HG02840 (cell line): ENCODE measurements at regions not wholly inside any gene's neighbourhood (a gene's known extent, or its start where the extent isn't known, plus 50 kb on each side); places are given as distances from the start of the nearest gene placed in this dataset.
"Not testable (repeated sequence)": the region's sequence is repeated elsewhere in the genome, so short reads cannot be mapped to it uniquely, and the experiment has no call there.

Source experiments
- ATAC-seq: cut with Tn5 transposase; IDR thresholded peaks from one replicate; pipeline ENCODE4 v1.9.1; 2021; ENCODE audit warnings: mild to moderate bottlenecking, moderate library complexity, moderate number of reproducible peaks; ENCODE audit not compliant: unreplicated experiment, low FRiP score

- ATAC-seq: no peak
These were observed 96.9 kb upstream of the RASA1 start for GRCh38 chr5:87170799-87171198.

DNA sequence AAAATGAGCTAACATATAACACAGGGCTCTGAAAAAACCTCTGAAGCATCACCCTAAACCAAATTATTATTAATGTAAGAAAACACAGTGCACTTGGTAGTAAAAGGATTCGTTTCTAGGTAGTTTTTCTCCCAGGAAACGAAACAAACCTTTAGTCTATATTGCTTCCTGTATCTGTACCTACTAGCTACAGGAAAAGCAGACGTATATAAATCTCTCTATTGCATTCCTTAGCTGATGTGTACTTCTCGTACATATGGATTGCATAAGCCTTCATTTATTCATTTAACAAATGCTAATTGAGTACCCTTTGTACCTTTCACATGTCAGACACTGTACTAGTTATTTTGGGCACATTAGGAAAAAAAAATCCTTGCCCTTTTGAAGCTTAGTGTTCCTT lies 85.0 kb upstream of the RASA1 start:
- ATAC-seq: no peak

DNA sequence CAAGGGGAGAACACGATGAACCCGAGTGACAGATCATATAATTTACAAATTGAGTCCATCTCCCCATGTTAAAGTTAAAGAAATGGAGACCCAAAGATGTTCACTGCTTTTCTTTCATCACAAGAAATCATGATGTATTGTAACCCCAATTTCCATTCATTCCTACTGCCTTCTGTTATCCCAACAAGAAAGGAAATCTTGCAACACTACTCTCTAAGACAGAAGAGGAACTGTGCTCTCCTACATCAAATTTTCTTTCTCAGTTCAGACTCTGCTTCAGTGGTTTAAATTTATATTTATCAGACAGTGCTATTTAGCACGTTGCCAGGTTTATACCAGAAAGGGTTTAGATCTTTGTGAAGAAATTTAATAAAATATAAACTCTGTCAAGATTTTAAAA lies 83.8 kb upstream of the RASA1 start:
- no peak for ATAC-seq

DNA sequence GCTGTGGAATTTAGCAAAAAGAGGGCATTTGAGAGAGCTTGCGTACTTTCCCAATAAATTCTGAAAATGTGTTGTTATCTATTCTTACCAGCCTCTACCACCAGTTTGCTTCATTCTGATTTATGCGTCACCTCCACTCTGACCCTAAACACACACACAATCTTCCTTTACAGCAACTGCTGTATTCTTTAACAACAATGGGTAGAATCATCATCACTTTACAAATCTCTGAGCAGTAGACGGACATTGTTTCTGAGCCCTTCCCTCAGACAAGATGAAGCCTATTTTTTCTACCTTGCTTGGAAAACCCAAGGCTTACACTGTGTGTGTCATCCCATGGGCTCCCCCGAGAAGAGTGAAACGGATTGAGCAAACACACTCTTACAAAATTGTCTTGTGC lies 83.1 kb upstream of the RASA1 start:
- ATAC-seq: no peak

- no peak for ATAC-seq
These were observed 81.8 kb upstream of the RASA1 start for GRCh38 chr5:87185838-87186237.

DNA sequence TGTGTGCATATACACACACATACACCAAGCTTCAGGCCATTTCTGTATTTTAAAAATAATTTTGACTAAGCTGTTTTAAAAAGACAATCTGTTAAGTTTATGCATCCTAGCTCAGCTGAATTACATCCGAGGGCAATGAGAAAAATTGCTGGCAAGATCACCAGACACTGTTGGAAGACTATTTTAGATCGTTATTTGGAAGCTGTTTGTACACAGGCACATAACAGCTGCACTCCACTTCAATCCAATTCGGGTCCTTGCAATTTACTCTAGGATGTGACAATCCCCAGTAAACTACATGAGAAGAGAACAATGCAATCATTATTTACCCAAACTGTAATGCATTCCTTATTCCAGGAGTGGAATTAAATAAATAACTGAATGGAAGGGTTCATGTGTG lies 79.3 kb upstream of the RASA1 start:
- no peak for ATAC-seq

DNA sequence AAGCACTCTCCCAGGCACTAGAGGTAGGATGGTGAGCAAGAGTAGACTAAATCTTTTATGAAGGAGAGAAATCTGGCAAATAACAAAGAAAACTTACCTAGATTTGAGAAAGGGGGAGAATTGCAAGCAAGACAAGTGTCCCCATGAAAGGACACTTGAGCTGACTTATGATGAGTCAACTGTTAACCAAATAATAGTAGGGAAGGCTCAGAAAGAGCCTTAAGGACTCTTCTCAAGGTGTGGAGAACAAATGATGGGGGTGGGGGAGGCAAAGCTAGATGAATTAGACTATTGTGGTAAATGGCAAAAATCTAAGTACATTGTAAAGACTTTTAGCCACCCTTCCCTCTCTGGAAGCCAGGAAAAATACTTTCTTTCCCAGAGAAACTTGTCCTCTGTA lies 77.6 kb upstream of the RASA1 start:
- ATAC-seq: no peak

- ATAC-seq: no peak
These were observed 77.0 kb upstream of the RASA1 start for GRCh38 chr5:87190687-87191086.

- no peak for ATAC-seq
These were observed 76.0 kb upstream of the RASA1 start for GRCh38 chr5:87191645-87192044.

GRCh38 chr5:87195104-87195591 lies 72.5 kb upstream of the RASA1 start:
- ATAC-seq: no peak

DNA sequence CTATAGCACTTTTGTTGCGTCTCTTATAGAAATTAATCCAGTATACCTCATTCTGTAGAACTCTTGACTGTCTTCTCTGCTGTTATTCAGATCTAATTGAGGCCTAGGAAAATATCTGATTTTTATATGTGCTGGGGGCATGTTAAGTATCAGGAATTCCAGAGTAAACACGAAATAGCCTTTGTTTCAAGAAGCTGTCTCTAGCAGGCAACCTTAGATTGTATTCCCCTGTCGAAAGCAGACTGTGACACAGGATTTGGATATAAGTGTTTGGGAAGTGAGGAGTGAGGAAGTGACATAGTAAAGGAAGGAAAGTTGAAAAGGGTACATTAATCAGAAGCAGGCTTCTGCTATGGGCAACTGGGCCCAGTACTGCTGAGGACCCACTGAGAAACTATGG lies 72.1 kb upstream of the RASA1 start:
- no peak for ATAC-seq

GRCh38 chr5:87198010-87198409 lies 69.7 kb upstream of the RASA1 start:
- ATAC-seq: no peak

GRCh38 chr5:87199246-87199645 lies 68.4 kb upstream of the RASA1 start:
- not testable (repeated sequence) for ATAC-seq

- not testable (repeated sequence) for ATAC-seq
These were observed 68.0 kb upstream of the RASA1 start for GRCh38 chr5:87199704-87200103.

- no peak for ATAC-seq
These were observed 57.6 kb upstream of the RASA1 start for GRCh38 chr5:87210076-87210475.

DNA sequence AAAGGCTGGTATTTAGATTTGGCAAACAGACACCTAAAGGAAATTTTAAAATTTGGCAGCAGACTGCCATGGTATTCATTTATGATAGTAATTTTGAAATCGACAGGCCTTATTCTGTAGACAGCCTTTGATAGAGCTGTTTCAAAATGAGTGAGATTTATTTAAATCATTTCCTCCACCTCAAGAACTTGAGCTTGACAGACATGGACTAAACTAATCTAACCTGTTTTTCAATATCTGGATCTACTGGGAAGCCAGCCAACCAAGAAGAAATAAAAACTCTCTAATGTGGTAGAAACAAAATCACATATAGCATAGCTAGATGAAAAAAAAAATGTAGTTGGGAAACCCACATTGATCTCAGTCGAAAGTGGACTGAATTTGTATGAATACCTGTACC lies 56.9 kb upstream of the RASA1 start:
- no peak for ATAC-seq

GRCh38 chr5:87211676-87212075 lies 56.0 kb upstream of the RASA1 start:
- no peak for ATAC-seq

GRCh38 chr5:87212183-87212582 lies 55.5 kb upstream of the RASA1 start:
- ATAC-seq: not testable (repeated sequence)

- not testable (repeated sequence) for ATAC-seq
These were observed 50.2 kb upstream of the RASA1 start for GRCh38 chr5:87217480-87217879.
